DOHH2 (cell line): ENCODE measurements at regions not wholly inside any gene's neighbourhood (a gene's known extent, or its start where the extent isn't known, plus 50 kb on each side); places are given as distances from the start of the nearest gene placed in this dataset.

Experiments
- H3F3A ChIP-seq: fragments of 200-600 bp; sonication (generic), shearing (Covaris generic); 2 replicates; pipeline ENCODE4 v1.6.0; 2016; ENCODE audit warnings: antibody characterized with exemption, mild to moderate bottlenecking; ENCODE audit not compliant: control insufficient read depth, insufficient read depth
- H3K27ac ChIP-seq: fragments of 200-600 bp; sonication (generic); 2 replicates; pipeline ENCODE4 v1.5.1; 2014; ENCODE audit warnings: low read depth, mild to moderate bottlenecking, low read length, moderate library complexity
- H3K27me3 ChIP-seq: fragments of 200-600 bp; sonication (generic); 2 replicates; pipeline ENCODE4 v1.6.1; 2014; ENCODE audit warnings: mild to moderate bottlenecking, low read length, mixed read lengths; ENCODE audit not compliant: control insufficient read depth
- H3K36me3 ChIP-seq: fragments of 200-600 bp; sonication (generic); 2 replicates; pipeline ENCODE4 v1.6.1; 2014; ENCODE audit warnings: mild to moderate bottlenecking, low read length, moderate library complexity, mixed read lengths; ENCODE audit not compliant: control insufficient read depth
- H3K4me1 ChIP-seq: fragments of 200-600 bp; sonication (generic); 2 replicates; pipeline ENCODE4 v1.6.1; 2014; ENCODE audit warnings: mild to moderate bottlenecking, low read length, mixed read lengths; ENCODE audit not compliant: control insufficient read depth
- H3K4me2 ChIP-seq: fragments of 200-600 bp; sonication (generic); 2 replicates; pipeline ENCODE4 v1.6.0; 2014; ENCODE audit warnings: mild to moderate bottlenecking, low read length, moderate library complexity
- H3K4me3 ChIP-seq: fragments of 200-600 bp; sonication (generic); 2 replicates; pipeline ENCODE4 v1.5.1; 2014; ENCODE audit warnings: mild to moderate bottlenecking, low read length, mixed read lengths
- H3K79me2 ChIP-seq: fragments of 200-600 bp; sonication (generic); 2 replicates; pipeline ENCODE4 v1.6.1; 2014; ENCODE audit warnings: mild to moderate bottlenecking, low read length, mixed read lengths; ENCODE audit not compliant: control insufficient read depth
- H3K9me2 ChIP-seq: fragments of 200-600 bp; sonication (generic); replicated peaks from 2 replicates; pipeline ENCODE4 v1.6.1; 2014; ENCODE audit warnings: mild to moderate bottlenecking, low read length, mixed read lengths; ENCODE audit not compliant: control insufficient read depth
- H3K9me3 ChIP-seq: fragments of 200-600 bp; sonication (generic); 2 replicates; pipeline ENCODE4 v1.6.1; 2014; ENCODE audit warnings: antibody characterized with exemption, low read length, mixed read lengths; ENCODE audit not compliant: control insufficient read depth, insufficient read depth
- H4K20me1 ChIP-seq: fragments of 200-600 bp; sonication (generic); 2 replicates; pipeline ENCODE4 v1.6.0; 2014; ENCODE audit warnings: low read depth, mild to moderate bottlenecking, antibody characterized with exemption, low read length, moderate library complexity; ENCODE audit not compliant: control insufficient read depth, insufficient read depth
- EZH2phosphoT487 ChIP-seq: fragments of 200-600 bp; sonication (generic); IDR thresholded peaks from 2 replicates; pipeline ENCODE4 v1.6.1; 2017; ENCODE audit warnings: borderline replicate concordance, mild to moderate bottlenecking, antibody characterized with exemption, low read length, moderate library complexity, mixed read lengths
- TF ChIP-seq, protein P1 (sequence below): fragments of 200-600 bp; sonication (generic); IDR thresholded peaks from one replicate; pipeline ENCODE4 v1.5.1; 2014; ENCODE audit warnings: antibody characterized with exemption, mild to moderate bottlenecking, low read depth, low read length; ENCODE audit not compliant: poor library complexity, severe bottlenecking

- Histone ChIP-seq H3K9me2 (no peaks in the 10 kb centered on the region), H3K4me2 (no peak overlapping the region), H3K79me2 (no peaks in the 10 kb centered on the region), H4K20me1 (no peaks in the 10 kb centered on the region), H3K4me3 (no peak overlapping the region), H3K36me3 (no peaks in the 10 kb centered on the region), H3K9me3 (no peaks in the 10 kb centered on the region), H3K27ac (no peak overlapping the region), H3K27me3 (no peaks in the 10 kb centered on the region), H3F3A (no peaks in the 10 kb centered on the region), H3K4me1 (peaks cover 4% of the 10 kb centered on the region)
- TF ChIP-seq, protein P1, sequence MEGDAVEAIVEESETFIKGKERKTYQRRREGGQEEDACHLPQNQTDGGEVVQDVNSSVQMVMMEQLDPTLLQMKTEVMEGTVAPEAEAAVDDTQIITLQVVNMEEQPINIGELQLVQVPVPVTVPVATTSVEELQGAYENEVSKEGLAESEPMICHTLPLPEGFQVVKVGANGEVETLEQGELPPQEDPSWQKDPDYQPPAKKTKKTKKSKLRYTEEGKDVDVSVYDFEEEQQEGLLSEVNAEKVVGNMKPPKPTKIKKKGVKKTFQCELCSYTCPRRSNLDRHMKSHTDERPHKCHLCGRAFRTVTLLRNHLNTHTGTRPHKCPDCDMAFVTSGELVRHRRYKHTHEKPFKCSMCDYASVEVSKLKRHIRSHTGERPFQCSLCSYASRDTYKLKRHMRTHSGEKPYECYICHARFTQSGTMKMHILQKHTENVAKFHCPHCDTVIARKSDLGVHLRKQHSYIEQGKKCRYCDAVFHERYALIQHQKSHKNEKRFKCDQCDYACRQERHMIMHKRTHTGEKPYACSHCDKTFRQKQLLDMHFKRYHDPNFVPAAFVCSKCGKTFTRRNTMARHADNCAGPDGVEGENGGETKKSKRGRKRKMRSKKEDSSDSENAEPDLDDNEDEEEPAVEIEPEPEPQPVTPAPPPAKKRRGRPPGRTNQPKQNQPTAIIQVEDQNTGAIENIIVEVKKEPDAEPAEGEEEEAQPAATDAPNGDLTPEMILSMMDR = no peak
- no peak for TF ChIP-seq EZH2phosphoT487
Measured at GRCh38 chr4:3343358-3343757, 50.5 kb downstream of the RGS12 start.

GRCh38 chr4:3344104-3344503 is 51.3 kb downstream of the RGS12 start:
- H3K9me2 ChIP-seq = no peaks in the 10 kb centered on the region
- H3K4me1 ChIP-seq = peaks cover 4% of the 10 kb centered on the region
- no peaks in the 10 kb centered on the region for H3K79me2 ChIP-seq
- H3K27me3 ChIP-seq = no peaks in the 10 kb centered on the region
- no peaks in the 10 kb centered on the region for H3K36me3 ChIP-seq
- H3K4me2 ChIP-seq = no peak overlapping the region
- no peaks in the 10 kb centered on the region for H4K20me1 ChIP-seq
- no peak overlapping the region for H3K27ac ChIP-seq
- TF ChIP-seq, protein P1 = no peak
- TF ChIP-seq EZH2phosphoT487 = no peak
- H3F3A ChIP-seq = no peaks in the 10 kb centered on the region
- no peak overlapping the region for H3K4me3 ChIP-seq
- H3K9me3 ChIP-seq = no peaks in the 10 kb centered on the region

GRCh38 chr4:3344596-3344995 is 51.8 kb downstream of the RGS12 start:
- no peaks in the 10 kb centered on the region for H3K9me2 ChIP-seq

More at GRCh38 chr4:3344596-3344995, 51.8 kb downstream of the RGS12 start:
- no peaks in the 10 kb centered on the region for H3K27me3 ChIP-seq
- H3F3A ChIP-seq = no peaks in the 10 kb centered on the region
- no peaks in the 10 kb centered on the region for H3K9me3 ChIP-seq
- TF ChIP-seq, protein P1 = no peak
- TF ChIP-seq EZH2phosphoT487 = no peak
- no peaks in the 10 kb centered on the region for H4K20me1 ChIP-seq
- no peaks in the 10 kb centered on the region for H3K79me2 ChIP-seq
- H3K36me3 ChIP-seq = no peaks in the 10 kb centered on the region
- H3K27ac ChIP-seq = no peak overlapping the region
- H3K4me3 ChIP-seq = no peak overlapping the region
- peaks cover 4% of the 10 kb centered on the region for H3K4me1 ChIP-seq
- H3K4me2 ChIP-seq = no peak overlapping the region
